GM23248 (cell line): ENCODE measurements at regions not wholly inside any gene's neighbourhood (a gene's known extent, or its start where the extent isn't known, plus 50 kb on each side); places are given as distances from the start of the nearest gene placed in this dataset.

ENCODE experiments used
- DNase-seq: peaks from one replicate; pipeline ENCODE4 v3.0.0-alpha.2; 2015
- H2AFZ ChIP-seq: fragments of 200-600 bp; sonication (generic); 2 replicates; pipeline ENCODE4 v1.6.1; 2016; ENCODE audit warnings: antibody characterized with exemption
- H3F3A ChIP-seq: fragments of 200-600 bp; sonication (generic); 2 replicates; pipeline ENCODE4 v1.6.1; 2016; ENCODE audit warnings: mild to moderate bottlenecking, antibody characterized with exemption, mixed run types; ENCODE audit not compliant: insufficient read depth
- H3K27ac ChIP-seq: fragments of 200-600 bp; sonication (generic); 2 replicates; pipeline ENCODE4 v1.5.1; 2016; ENCODE audit warnings: mild to moderate bottlenecking
- H3K27me3 ChIP-seq: fragments of 200-600 bp; sonication (generic); replicated peaks from 2 replicates; pipeline ENCODE4 v1.6.1; 2016; ENCODE audit warnings: mild to moderate bottlenecking; ENCODE audit not compliant: insufficient read depth
- H3K36me3 ChIP-seq: fragments of 200-600 bp; sonication (generic); 2 replicates; pipeline ENCODE4 v1.6.1; 2016; ENCODE audit warnings: low read depth, mild to moderate bottlenecking
- H3K4me1 ChIP-seq: fragments of 200-600 bp; sonication (generic); 2 replicates; pipeline ENCODE4 v1.6.1; 2016; ENCODE audit warnings: mild to moderate bottlenecking; ENCODE audit not compliant: insufficient read depth
- H3K4me2 ChIP-seq: fragments of 200-600 bp; sonication (generic); one replicate; pipeline ENCODE4 v1.6.1; 2016; ENCODE audit warnings: mild to moderate bottlenecking; ENCODE audit not compliant: unreplicated experiment
- H3K4me3 ChIP-seq: fragments of 200-600 bp; sonication (generic); 2 replicates; pipeline ENCODE4 v1.5.1; 2016; ENCODE audit warnings: mild to moderate bottlenecking
- H3K79me2 ChIP-seq: fragments of 200-600 bp; sonication (generic); 2 replicates; pipeline ENCODE4 v1.6.1; 2016; ENCODE audit warnings: mild to moderate bottlenecking; ENCODE audit not compliant: insufficient read depth
- H3K9ac ChIP-seq: fragments of 200-600 bp; sonication (generic); 2 replicates; pipeline ENCODE4 v1.6.1; 2016; ENCODE audit warnings: mild to moderate bottlenecking
- H3K9me2 ChIP-seq: fragments of 200-600 bp; sonication (generic); 2 replicates; pipeline ENCODE4 v1.6.1; 2016; ENCODE audit warnings: mixed run types, mild to moderate bottlenecking, moderate library complexity; ENCODE audit not compliant: insufficient read depth
- H3K9me3 ChIP-seq: fragments of 200-600 bp; sonication (generic); one replicate; pipeline ENCODE4 v1.6.1; 2017; ENCODE audit warnings: low read depth
- H4K20me1 ChIP-seq: fragments of 200-600 bp; sonication (generic); 2 replicates; pipeline ENCODE4 v1.6.0; 2016; ENCODE audit not compliant: insufficient read depth
- EZH2 ChIP-seq: fragments of 200-600 bp; sonication (generic); IDR thresholded peaks from 2 replicates; pipeline ENCODE4 v1.6.1; 2018; ENCODE audit warnings: antibody characterized with exemption, mild to moderate bottlenecking; ENCODE audit not compliant: insufficient read depth, poor library complexity, severe bottlenecking
- EZH2phosphoT487 ChIP-seq: fragments of 200-600 bp; sonication (generic); IDR thresholded peaks from 2 replicates; pipeline ENCODE4 v1.6.1; 2018; ENCODE audit warnings: antibody characterized with exemption, moderate library complexity, mild to moderate bottlenecking, low read depth; ENCODE audit not compliant: insufficient read depth
- WGBS, 2 experiments: methylation state at CpG; one replicate each; pipeline ENCODE4 v1.1.6; 2015 to 2017; ENCODE audit warnings: low lambda C conversion rate in 2 of 2, low coverage in 1 of 2; ENCODE audit errors: missing lambda C conversion rate in 2 of 2; 5-methylcytosine and 5-hydroxymethylcytosine counted together
- in situ Hi-C: fragments of 300-500 bp; cut with MboI; formaldehyde crosslinking; loops from 2 replicates; pipeline ENCODE4 v1.15.0; 2020

- H3K9ac ChIP-seq, result no peak overlapping the region
- TF ChIP-seq EZH2phosphoT487 (no peak), EZH2 (no peak)
- no peaks in the 10 kb centered on the region for H3K79me2 ChIP-seq
- H3K27me3 ChIP-seq, result no peaks in the 10 kb centered on the region
- H3K9me3 ChIP-seq, result no peaks in the 10 kb centered on the region
- H2AFZ ChIP-seq, result no peak overlapping the region
- no peak overlapping the region for H3K4me2 ChIP-seq
- no peak for DNase-seq
- no peaks in the 10 kb centered on the region for H3K9me2 ChIP-seq
- H3K27ac ChIP-seq, result no peak overlapping the region
- no peaks in the 10 kb centered on the region for H3K36me3 ChIP-seq
- peaks cover 39% of the 10 kb centered on the region for H3K4me1 ChIP-seq
- in situ Hi-C loops, result no loop called here
- 40 to 53% methylated on average over 1 of the region's 1 CpG for WGBS, 2 experiments
- peaks cover 29% of the 10 kb centered on the region for H3F3A ChIP-seq
- H4K20me1 ChIP-seq, result no peaks in the 10 kb centered on the region
- no peak overlapping the region for H3K4me3 ChIP-seq
These were observed 218.6 kb downstream of the MTHFS start for GRCh38 chr15:79678032-79678701.

- no peaks in the 10 kb centered on the region for H3K9me2 ChIP-seq
- H3K9ac ChIP-seq, result no peak overlapping the region
- H2AFZ ChIP-seq, result 0 out of 2 replicates have a peak overlapping the region, but pooled peaks have one; percentile 8
- peaks cover 34% of the 10 kb centered on the region for H3K4me1 ChIP-seq
- peak overlapping the region; percentile 13; the same call in 1 of the 2 replicates for H3K4me3 ChIP-seq
- H3K27me3 ChIP-seq, result no peaks in the 10 kb centered on the region
- 12 to 14% methylated on average over 5 of the region's 5 CpGs for WGBS, 2 experiments
- H3K27ac ChIP-seq, result no peak overlapping the region
- H3K4me2 ChIP-seq, result peak overlapping the region; percentile 57
- no peaks in the 10 kb centered on the region for H3K9me3 ChIP-seq
- no peaks in the 10 kb centered on the region for H4K20me1 ChIP-seq
- peak; percentile 87 for DNase-seq
- in situ Hi-C loops, result no loop called here
- no peak for TF ChIP-seq EZH2
- TF ChIP-seq EZH2phosphoT487, result no peak
- H3K79me2 ChIP-seq, result no peaks in the 10 kb centered on the region
- H3K36me3 ChIP-seq, result no peaks in the 10 kb centered on the region
- peaks cover 34% of the 10 kb centered on the region for H3F3A ChIP-seq
These were observed 216.1 kb downstream of the MTHFS start for GRCh38 chr15:79680720-79681119.

- peak overlapping the region; percentile 48 for H3K4me3 ChIP-seq
- H4K20me1 ChIP-seq, result no peaks in the 10 kb centered on the region
- no peaks in the 10 kb centered on the region for H3K79me2 ChIP-seq
- H3F3A ChIP-seq, result peaks cover 34% of the 10 kb centered on the region
- peaks cover 34% of the 10 kb centered on the region for H3K4me1 ChIP-seq
- TF ChIP-seq EZH2phosphoT487, result no peak
- no peaks in the 10 kb centered on the region for H3K36me3 ChIP-seq
- no peaks in the 10 kb centered on the region for H3K9me3 ChIP-seq
- H3K9me2 ChIP-seq, result no peaks in the 10 kb centered on the region
- no peaks in the 10 kb centered on the region for H3K27me3 ChIP-seq
- peak overlapping the region; percentile 63 for H3K27ac ChIP-seq
- peak overlapping the region; percentile 82 for H3K4me2 ChIP-seq
- DNase-seq, result peak; percentile 89
- no peak overlapping the region for H2AFZ ChIP-seq
- peak overlapping the region; percentile 20; the same call in 1 of the 2 replicates for H3K9ac ChIP-seq
- in situ Hi-C loops, result no loop called here
- 0% methylated on average over 3 of the region's 3 CpGs for WGBS, 2 experiments
These were observed 214.5 kb downstream of the MTHFS start for GRCh38 chr15:79682285-79682684.

GRCh38 chr15:79682851-79683288 is 213.9 kb downstream of the MTHFS start:
- no peaks in the 10 kb centered on the region for H3K36me3 ChIP-seq
- DNase-seq, result peak; percentile 71
- peak overlapping the region; percentile 20; the same call in 1 of the 2 replicates for H3K9ac ChIP-seq
- 2 to 4% methylated on average over 4 of the region's 4 CpGs for WGBS, 2 experiments
- peak overlapping the region; percentile 63 for H3K27ac ChIP-seq
- H3K4me1 ChIP-seq, result peaks cover 34% of the 10 kb centered on the region
- no peaks in the 10 kb centered on the region for H3K9me2 ChIP-seq
- no peaks in the 10 kb centered on the region for H3K79me2 ChIP-seq
- H3F3A ChIP-seq, result peaks cover 34% of the 10 kb centered on the region
- peak overlapping the region; percentile 82 for H3K4me2 ChIP-seq
- H3K9me3 ChIP-seq, result no peaks in the 10 kb centered on the region
- H3K4me3 ChIP-seq, result peak overlapping the region; percentile 48
- no peaks in the 10 kb centered on the region for H4K20me1 ChIP-seq
- peak overlapping the region; percentile 33; the same call in 1 of the 2 replicates for H2AFZ ChIP-seq
- TF ChIP-seq EZH2phosphoT487, result no peak
- no peak for TF ChIP-seq EZH2
- in situ Hi-C loops, result no loop called here
- H3K27me3 ChIP-seq, result no peaks in the 10 kb centered on the region
